COR-L47 (cell line): ENCODE measurements at regions not wholly inside any gene's neighbourhood (a gene's known extent, or its start where the extent isn't known, plus 50 kb on each side); places are given as distances from the start of the nearest gene placed in this dataset.

Experiments used
- DNase-seq: peaks from one replicate; lab custom pipeline; 2025; lab: John Stamatoyannopoulos, UW

DNA sequence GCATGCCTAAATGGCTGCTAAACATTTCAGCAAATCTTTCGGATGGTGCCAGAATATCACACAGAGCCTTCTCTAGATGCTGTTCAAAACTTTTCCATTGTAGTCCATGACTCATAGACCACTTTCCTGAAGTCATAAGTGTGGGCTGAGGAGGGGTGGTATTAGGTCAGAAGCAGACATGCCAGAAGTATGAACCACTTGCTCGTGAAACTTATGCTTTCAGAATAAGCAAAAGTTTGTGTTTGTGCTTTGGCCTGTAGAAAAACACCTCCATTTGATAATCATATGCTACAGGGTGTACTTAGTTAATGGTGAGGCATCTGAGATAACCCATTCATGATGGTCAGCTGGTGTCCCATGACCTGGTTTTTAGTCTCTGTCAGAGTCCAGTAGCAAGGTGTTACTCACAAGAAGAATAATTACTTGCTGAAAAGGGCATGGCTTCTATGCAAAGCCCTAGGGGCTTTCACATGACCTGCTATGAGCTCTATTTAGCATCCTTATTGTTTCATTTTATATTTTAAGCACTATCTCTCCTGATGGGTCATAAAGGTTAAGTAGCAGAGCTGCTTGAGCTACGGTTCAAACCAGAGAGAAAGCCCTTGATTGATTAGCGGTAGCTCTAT lies 183.1 kb upstream of the IVNS1ABP start:
- DNase-seq, result no peak

- no peak for DNase-seq
Observed at GRCh38 chr1:185498207-185498606, 181.2 kb upstream of the IVNS1ABP start.

GRCh38 chr1:185497177-185497576 lies 180.1 kb upstream of the IVNS1ABP start:
- DNase-seq, result no peak

- no peak for DNase-seq
Observed at GRCh38 chr1:185495898-185496297, 178.9 kb upstream of the IVNS1ABP start.

DNA sequence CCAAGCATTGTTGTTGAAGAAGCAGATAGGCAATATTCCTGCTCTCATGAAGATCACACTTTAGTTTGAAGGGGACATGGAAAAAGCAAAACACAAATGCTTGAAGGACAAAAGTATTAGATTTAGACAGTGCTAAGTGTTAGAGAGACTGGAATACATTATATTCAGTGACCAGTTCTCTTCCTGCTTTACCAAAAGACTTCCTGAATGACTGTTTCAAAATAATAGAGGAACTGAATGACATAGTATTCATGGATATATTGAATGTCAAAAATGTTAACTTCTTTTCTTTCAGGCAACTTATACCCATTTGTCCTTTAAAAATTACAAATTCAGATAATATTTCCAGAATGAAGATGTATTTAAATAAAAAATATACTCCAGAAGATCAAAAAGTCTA lies 178.0 kb upstream of the IVNS1ABP start:
- no peak for DNase-seq

GRCh38 chr1:185492089-185492825 lies 175.2 kb upstream of the IVNS1ABP start:
- no peak for DNase-seq

DNA sequence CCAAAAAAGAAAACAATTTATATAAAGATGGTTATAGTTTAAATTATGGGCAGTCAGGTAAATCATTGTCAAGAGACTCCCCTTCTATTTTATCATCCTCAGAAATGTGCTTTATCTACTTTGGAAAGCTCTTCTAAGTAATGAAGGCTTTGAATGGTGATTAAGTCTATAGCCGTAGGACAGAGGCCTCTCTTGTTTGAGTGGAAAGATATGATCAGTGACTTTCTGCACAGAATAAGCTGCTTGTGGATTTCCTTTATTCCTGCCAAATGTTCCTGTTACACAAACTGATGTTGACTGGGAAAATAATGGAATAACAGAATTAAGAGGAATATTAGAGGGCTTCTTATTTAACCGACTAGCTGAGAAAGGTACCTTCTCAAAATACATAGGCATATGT lies 174.6 kb upstream of the IVNS1ABP start:
- DNase-seq, result no peak

GRCh38 chr1:185490924-185491323 lies 173.9 kb upstream of the IVNS1ABP start:
- no peak for DNase-seq

DNA sequence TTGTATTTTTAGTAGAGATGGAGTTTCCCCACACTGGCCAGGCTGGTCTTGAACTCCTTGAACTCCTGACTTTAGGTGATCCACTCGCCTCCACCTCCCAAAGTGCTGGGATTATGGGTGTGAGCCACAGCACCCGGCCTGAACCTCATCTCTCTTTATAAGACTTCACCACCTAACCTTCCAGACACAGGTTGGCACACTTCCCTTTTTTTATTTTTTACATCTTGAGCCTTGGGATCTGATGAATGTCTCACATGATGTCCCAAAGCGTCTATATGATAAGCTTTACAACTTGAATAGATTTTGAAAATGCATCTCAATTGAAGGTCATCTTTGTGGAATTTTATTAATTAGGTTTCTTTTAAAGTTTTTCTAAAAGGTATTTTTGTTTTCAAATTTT lies 172.4 kb upstream of the IVNS1ABP start:
- no peak for DNase-seq

DNA sequence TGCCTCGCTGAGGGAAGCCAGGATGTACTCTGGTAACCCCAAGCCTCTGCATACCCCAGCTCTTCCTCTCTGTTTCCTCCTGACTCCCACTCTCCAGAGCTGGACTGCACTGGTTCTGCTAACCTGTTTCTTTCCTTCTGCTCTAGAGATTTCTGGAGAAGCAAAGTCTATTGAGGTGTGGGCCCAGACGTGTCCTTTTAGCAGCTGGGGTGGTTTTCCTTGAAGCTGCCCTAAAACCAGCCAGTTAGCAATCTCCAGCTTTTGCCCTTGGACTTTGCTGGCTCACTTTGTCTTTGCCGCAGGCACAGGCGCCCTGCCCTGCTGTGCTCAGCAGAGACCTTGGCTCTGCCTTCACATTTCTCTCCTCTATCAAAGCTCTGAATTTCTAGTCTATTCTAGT lies 171.8 kb upstream of the IVNS1ABP start:
- DNase-seq, result no peak

DNA sequence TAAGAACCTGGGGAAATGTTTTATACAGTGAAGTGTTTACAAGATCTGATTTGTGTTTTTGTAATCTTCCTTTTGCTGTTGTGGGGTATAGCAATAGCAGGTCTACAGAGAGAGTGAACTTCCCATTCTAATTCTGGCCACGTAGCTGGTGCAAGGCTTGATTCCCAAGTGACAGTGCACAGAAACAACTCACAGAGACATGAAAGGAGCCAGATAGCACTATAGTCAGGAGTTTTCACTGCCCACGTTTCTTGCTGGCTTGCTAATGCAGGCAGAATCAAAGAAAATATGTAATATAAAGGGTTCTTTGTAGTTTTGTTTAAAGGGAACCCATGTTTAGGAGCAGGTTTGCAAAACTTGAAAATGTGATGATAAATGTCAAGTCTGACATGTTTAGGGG lies 170.9 kb upstream of the IVNS1ABP start:
- DNase-seq, result no peak

DNA sequence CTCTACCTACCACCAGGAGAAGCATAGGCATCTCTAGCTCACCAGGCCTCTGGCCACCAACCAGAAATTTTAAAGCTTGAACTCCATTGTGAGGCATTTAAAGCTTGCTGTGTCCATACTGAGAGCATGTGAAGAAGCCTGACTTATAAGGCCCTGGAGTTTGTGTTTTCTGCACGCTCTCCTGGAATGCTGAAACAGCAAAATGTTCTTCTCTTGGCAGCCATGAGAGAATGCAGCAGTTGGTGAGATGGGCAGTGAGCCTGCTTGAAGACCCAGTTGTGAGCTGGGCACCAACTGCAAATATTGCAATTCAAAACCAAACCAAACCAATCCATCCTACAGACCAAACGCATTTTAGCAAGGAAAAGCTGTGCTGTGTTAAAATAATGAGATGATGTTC lies 170.0 kb upstream of the IVNS1ABP start:
- no peak for DNase-seq

DNA sequence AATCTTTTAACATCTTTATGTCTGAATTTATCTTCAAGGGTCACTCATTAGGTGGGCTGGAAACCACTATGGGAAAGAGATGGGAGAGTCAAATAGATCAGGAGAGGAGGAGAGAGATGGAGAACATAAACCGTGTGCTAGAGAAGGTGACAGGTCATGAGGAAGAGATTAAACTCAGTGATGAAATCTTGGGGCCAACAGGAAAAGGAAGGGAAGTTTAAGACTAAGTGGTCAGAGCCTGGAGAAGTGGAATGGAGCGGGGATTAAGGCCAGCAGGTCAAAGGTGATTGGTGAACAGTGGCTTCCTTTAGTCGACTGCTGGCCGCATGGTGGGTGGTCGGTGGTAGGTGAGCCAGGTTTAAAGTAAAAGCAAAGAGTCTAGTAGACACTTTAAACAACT lies 169.3 kb upstream of the IVNS1ABP start:
- no peak for DNase-seq

DNA sequence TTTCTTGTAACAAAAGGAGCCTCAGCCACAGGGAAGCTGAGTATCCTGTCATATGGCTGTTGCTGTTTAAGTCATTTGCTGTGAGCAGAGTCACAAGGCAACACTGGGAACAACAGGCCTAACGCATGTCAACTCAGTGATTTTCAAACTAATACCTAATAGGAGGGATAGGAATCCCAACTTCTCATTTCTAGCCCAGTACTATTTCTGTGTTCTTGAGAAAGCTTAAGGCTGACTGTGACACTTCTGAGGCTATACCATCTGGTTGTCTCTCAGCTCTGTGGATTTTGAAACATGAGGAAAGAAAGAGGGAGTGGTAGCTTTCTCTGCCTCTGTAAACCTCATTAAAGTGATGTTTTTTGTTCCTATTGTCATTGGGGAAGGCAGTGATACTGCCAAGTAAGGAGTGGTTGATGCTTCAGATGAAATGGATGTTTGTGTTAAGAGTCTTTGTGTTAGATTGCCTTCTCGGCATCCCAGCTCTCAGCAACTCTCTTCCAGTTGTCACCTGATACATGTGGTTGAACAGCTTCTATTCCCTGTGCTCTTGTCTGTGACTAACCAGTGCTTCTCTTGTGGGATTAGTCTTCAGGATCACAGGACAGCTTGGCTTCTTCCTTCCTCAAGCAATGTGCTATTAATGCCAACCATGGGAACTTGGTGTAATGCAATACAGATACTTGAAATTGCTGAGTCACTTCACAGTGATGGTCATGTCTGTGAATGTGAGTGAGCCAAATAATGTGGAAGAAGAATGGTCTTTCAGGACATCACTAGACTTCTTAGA lies 166.8 kb upstream of the IVNS1ABP start:
- peak; percentile 17 for DNase-seq

DNA sequence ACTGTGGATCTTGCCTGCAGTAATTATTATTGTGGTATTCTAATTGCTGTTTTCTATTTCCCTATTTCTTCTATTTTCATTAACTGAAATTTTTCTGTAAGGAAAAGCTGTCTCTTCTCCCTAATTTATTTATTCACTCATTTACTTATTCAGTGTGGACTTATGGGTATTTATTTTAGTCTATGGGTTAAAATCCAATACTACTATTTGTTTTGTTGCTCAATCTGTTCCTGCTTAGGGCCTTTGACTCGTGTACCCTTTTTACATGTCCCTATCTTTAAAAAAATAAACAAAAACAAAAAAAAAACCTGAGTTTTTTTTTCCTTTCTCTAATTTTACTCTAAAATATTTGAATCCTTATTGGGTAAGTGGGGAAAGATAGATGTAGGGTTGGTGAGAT lies 166.2 kb upstream of the IVNS1ABP start:
- DNase-seq, result no peak

DNA sequence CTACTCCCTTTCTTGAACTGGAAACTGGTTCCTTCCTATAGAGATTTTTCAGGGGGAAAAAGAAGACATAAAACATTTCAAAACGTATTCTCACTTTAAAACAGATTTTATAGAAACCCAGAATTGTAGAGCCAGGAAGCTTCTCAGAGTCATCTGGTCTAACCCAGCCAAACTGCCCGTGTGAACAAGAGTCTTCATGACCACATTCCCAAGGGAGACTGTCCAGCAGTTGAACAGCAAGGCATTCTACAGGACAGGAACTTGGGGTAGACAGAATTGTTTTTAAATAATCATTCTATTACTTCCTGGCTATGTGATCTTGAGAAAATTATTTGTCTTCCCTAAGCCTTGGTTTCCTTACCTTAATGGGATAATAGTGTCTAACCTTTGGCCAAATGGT lies 163.5 kb upstream of the IVNS1ABP start:
- DNase-seq, result no peak

DNA sequence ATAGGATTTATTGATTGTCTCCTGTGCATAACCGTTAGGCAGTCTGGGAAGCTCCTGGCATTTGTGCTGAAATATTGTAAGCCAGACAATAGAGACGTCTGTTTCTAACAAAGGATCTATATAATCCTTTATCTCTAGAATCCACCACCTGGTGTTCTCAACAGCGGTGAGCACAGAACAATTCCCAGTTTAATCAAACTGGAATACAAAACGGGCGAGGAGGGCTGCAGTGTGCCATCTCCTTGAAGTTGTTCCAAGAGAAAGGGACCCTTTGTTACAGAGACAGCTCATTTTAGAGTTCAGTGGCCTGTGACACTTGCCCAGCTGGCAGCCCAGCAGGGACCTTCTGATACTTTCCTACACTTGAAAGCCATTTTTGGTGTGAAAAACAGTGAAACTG lies 162.8 kb upstream of the IVNS1ABP start:
- DNase-seq, result peak; percentile 84

DNA sequence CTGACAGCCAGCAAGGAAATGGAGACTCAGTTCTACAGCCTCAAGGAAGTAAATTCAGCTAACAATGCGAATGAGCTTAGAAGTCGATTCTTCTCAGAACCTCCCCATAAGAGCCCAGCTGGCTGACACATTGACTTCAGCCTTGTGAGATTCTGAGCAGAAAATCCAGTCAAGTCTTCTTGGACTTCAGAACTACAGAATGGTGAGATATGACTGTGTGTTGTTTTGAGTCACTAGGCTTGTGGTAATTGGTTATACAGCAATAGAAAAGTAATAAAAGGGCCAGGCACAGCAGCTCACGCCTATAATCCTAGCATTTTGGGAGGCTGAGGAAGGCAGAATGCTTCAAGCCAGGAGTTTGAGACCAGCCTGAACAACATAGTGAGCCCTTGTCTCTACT lies 161.8 kb upstream of the IVNS1ABP start:
- DNase-seq, result no peak

DNA sequence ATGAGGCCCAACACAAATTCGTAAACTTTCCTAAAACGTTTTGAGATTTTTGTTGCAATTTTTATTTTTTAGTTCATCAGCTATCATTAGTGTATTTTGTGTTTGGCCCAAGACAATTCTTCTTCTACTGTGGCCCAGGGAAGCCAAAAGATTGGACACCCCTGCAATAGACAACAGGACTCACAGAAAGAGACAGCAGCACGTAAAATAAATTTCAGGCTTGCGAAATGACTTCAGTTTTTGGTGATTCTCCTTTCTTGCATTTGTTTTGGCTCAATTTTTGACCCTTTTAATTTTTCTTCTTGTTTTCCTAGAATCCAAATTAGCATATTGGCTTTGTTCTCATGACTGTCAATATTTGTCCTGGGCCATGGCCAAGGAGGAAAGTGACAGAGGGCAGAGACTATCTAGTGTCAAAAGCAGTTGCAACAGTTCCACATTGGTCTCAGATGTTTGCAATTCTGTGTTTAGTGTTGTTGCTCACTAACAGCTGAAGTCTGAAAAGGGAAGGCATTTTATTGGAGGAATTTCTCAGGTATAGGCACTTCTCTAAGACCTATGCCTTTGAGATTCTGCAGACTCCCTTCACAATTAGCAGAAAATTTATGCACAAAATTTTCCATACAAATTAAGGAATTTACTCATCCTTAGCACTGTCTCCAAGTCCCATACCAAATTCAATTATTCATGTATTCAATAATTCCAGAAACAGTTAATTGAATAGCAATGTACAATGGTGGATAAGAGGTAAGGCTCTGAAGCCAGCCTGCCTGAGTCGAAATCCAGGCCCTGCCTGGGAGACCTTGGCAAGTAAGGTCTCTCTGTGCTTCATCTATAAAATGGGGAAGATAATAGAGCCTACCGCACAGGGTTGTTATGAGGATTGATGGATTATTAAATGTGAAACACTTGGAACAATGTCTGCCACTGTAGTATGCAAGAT lies 160.9 kb upstream of the IVNS1ABP start:
- DNase-seq, result peak; percentile 65

GRCh38 chr1:185474440-185475149 lies 157.6 kb upstream of the IVNS1ABP start:
- DNase-seq, result no peak

DNA sequence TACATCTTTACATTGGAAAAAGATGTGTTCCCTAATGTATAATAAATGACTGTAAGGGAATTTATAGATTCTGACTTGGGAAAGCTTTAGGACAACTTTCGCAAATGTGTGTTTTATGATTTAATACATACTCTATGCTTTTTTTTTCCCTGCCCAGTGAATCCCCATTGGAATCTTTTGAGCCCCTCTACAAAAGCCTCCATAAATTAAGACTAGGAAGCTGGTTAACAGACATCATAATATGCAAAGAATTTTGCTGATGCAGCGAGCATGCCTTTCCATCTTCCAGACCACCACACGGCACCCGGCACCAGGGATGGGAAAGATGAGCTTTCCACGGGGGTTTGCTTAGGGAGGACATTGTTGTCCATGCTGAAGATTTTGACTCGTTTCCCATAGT lies 156.1 kb upstream of the IVNS1ABP start:
- no peak for DNase-seq
